NCI-H748 treated with DMSO at 0.1 percent for 48 hours (cell line): ENCODE measurements at regions not wholly inside any gene's neighbourhood (a gene's known extent, or its start where the extent isn't known, plus 50 kb on each side); places are given as distances from the start of the nearest gene placed in this dataset.
"Not testable (repeated sequence)": the region's sequence is repeated elsewhere in the genome, so short reads cannot be mapped to it uniquely, and the experiment has no call there.

Experiments
- DNase-seq: peaks from one replicate; lab custom pipeline; 2025; lab: John Stamatoyannopoulos, UW

- DNase-seq: peak; percentile 8
These were observed 90.0 kb upstream of the IFNGR1 start for GRCh38 chr6:137309078-137309762.

DNA sequence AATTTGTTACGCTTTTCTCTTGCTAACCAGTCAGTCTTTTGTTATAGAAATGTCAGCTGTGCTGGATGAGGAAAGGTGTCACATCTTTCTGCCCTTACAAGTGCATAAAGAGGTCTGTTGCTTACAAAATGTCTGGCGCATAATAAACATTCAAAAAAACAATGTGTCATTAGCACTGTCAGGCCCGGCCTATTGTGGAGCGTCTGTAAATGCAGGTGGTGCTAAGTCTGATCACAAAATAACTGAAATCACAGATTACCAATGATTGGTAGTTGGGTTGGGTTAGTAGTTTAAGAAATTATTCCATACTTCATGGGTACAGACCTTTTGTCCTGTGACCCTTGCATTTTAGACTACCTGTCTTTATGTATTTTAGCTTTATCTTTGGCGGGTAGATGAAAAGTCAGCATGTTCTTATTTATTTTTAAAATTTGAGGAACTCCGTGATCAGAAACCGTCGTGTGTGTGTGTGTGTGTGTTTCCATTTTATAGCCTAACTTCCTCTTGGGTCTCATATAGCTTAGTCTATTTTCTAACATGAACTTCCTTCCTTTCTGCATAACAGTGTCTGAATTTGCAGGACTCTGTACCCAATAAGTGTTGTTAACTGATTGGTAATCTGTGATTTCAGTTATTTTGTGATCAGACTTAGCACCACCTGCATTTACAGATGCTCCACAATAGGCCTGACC, 88.1 kb upstream of the IFNGR1 start:
- DNase-seq: no peak

GRCh38 chr6:137305691-137306090, 86.5 kb upstream of the IFNGR1 start:
- no peak for DNase-seq

DNA sequence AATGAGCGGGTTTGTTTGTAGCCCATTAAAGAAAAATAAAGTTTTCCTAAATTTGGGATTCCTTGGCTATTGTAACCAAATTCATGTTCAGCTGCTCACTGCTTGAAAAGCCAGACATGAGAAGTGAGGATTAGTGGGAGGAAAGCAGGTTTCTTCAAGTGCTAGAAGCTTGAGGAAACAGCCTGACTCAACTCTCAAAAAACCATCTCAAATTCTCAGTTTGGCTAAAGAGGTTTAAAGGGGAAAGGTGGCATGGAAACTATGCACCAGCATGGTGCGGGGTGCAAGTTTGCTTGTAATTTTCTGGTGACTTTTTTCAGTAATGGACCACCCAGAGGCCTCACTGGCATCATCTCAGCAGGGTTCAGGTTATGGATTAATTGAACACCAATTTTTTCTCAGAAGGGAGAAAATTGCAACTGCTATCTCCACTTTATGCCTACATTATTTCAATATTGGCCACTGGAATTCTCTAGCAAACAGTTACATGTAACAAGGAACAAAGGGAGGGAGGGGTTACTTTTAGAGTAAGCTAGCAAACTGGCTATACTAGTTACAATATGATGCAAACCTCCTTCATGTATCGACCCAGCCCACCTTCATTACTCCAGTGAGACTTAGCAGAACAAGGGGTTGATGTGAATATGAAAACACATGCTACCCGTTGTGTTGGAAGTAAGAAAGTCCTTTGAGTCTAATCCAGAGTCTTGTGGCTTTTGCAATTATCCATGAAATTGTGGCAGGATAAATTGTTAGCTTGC, 85.0 kb upstream of the IFNGR1 start:
- no peak for DNase-seq

DNA sequence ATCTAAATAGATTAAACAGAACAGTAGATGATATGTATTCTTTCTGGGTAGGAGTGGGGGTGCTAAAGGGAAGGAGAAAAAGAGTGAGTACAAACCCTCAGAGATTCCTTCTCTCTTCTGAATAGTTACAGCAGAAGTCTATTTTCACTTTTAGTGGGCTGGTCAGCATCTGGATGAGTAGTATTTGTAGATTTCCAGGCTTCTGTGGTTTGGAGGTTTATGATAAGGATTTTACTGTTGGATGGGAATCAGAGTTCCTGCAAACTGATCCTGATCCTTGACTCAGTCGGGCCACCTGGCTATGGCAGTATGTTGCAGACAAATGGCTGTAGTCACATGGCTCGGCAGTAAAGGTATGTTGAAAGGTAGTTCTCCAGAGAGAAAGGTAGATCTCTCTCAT, 84.3 kb upstream of the IFNGR1 start:
- no peak for DNase-seq

- no peak for DNase-seq
These were observed 80.5 kb upstream of the IFNGR1 start for GRCh38 chr6:137299681-137300080.

DNA sequence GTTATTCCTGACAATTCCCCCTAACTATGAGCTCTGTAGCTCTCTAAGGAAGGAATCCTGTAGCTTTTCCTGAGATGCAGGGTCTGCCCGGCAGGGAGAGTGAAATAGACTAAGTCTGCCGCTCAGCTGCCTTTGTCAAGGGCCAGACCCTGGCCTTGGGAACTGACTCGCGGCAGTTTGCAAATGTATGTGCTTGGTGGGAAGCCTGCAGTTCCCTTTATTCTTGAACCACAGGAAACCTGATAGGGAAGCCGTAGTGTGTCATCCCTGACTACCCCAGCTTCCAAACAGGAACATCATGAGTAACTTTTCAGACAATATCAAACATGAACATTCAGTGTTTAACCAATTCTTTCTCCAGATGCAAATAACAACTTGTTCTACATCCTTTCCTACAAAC, 78.7 kb upstream of the IFNGR1 start:
- no peak for DNase-seq

- not testable (repeated sequence) for DNase-seq
These were observed 73.1 kb upstream of the IFNGR1 start for GRCh38 chr6:137292326-137292725.

DNA sequence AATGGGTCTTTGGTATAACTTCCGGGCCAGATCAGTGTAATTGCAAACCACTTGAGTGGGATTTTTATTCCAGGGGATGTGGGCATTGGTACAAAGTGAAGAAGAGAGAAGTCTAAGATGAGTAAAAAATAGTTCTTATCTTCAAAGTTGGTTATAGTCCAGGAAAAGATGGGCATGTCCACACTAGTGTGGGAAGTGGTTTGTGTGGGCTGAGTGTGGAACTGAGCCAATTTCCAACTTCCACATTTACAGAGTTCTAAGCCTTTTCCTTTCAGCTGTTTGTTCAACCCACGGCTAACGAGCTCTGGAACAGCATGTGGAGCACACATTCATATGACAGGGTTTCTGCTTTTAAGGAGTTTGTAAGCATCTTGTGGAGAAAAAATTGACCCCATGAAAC, 72.3 kb upstream of the IFNGR1 start:
- DNase-seq: no peak

DNA sequence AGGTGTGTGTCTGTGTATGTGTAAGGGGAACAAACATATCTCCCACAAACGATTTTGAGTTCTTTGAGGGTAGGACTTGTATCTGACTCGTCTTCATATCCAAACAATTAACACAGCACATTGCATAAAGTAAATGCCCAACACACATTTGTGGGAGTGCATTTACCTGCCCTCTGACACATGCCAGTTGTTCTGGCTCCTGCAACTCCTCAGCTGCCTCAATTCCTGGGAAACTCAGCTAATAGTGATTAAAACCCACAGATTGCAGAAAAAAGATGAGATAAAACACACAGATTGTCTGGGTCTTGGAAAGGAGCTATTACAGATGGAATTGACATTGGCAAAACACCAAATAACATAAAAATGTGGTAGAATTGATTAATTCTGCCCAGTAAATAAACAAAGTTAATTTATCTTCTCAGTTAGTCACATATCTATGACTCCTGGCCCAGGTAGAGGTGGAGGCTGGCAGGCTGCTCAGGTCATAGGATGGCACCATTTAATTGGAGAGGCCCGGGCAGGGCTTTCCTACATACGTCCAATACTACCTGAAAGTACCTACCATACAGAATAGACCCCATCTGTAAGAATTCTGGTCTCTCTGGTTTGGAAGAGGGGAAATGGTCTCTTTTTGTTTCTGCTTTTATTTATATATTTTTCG, 71.5 kb upstream of the IFNGR1 start:
- DNase-seq: no peak

DNA sequence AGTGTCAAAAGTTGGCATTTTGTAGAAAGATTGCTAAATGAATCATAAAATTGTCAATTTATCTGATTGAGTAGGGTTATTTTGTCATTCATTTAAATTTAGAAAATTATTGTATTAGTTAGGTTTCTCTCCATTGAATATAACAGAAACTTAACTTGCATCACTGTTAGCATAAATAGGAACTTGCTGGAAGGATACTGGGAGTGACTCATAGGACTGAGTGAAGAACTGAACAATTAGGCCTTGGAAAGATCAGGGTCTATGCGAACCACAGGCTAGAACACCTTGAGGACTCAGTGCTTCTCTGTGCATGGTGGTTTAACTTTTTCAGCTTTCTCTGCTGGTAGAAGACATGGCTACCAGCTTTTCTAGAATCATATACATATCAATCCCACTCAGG, 67.7 kb upstream of the IFNGR1 start:
- DNase-seq: no peak

GRCh38 chr6:137286368-137286767, 67.2 kb upstream of the IFNGR1 start:
- no peak for DNase-seq

- DNase-seq: no peak
These were observed 65.6 kb upstream of the IFNGR1 start for GRCh38 chr6:137284811-137285110.

DNA sequence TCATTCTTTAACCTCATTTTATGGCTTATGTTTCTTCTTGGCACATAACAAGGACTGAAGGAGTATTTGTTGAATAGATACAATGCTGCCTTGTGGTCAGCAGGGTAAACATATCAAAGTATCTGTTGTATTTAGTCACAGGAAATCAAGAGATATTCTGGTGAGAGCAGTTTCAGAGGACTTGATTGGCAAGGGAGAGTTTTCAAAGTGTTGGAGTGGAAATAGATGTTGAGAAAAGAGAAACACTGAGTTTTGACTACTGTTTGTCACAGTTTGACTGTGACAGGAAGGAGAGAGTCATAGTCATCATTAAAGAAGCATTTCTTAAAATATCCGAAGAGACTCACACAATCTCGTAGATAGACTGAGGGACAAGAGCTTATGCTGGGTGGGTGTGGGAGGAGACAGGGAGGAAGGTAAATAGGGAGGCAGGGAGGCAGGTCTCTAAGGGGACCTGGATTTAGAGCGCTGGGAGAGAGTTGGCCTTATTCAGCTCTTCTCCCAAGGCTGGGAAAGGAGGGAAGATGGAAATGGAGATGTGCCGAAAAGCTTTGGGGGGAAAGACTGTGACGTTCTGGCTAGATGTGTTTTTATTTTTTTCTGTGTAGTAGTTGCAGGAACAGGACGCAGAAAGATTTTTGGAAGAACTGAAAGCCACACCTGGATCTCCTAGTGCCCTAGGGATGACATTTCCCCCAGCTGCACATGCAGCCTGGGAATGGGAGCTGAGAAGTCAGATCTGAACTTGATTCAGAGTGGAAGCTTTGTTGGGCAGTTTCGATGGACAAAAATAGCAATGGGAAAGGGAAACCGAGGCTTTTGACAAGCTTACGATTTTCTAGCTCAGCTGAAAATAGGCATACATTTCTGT, 65.0 kb upstream of the IFNGR1 start:
- DNase-seq: no peak

DNA sequence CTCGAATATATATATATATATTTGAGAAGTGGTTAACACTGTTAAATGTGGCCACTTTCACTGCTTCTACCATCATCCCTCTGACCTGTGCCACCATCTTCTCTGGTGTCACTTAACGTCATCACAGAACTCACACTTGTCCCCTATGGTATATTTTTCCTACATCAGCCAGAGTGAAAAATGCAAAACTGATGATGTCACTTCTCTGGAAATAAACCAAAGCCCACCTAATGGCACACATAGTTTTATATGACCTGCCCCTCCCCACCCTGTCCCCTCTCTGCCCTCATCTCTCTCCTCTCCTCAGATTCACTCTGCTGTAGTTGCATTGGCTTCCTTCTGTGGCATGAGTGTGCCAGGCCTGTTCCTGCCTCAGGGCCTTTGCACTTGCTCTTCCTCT, 63.9 kb upstream of the IFNGR1 start:
- no peak for DNase-seq

GRCh38 chr6:137282254-137282653, 63.1 kb upstream of the IFNGR1 start:
- no peak for DNase-seq

- DNase-seq: not testable (repeated sequence)
These were observed 60.1 kb upstream of the IFNGR1 start for GRCh38 chr6:137279279-137279678.

DNA sequence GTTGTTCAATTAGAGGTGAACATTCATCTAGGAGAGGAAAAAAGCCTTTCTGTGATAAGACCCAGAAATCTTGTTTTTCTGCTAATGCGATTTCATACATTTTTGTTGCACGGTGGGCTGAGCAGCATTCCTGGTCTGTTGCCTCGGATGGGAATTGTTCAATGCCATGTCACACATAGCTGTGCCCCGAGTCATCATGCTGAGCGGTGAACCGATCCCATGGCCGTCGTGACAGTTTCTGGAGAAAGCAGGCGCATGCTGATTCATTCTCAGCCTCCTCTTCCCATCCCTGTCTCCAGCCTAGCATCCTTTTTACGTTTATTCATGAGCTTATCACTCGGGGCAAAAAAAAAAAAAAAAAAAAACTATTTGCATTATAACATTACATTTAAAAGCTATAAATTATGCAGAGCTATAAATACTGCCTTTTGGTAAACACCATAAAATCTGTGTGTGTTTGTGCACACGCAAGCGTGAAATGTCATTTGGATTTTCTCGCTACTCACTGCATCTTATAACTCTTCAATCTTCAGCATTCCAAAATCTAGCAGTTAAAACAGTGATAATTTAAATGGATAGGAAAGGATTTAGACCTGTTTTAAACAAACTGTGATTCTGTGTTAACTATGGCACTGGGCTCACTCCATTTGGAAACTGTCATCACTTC, 58.9 kb upstream of the IFNGR1 start:
- no peak for DNase-seq

DNA sequence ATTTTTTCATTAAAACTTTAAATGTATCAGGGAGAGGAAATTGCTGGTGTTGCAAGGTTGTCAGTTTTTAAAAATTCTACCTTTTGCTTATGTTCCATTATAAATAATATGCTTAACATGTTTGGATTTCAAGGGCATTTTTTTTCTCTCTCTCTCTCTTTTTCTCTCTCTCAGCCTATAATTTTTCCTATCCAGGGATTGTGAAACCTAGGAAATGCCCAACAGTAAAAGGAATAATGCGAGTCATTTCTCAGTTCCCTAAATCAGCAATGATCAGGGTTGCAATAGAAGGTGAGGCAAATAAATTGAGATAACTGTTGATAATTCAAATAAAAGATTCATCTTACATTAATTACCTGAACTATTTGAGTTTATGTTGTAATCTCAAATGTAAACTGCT, 53.2 kb upstream of the IFNGR1 start:
- DNase-seq: no peak

- DNase-seq: peak; percentile 53
These were observed 52.3 kb upstream of the IFNGR1 start for GRCh38 chr6:137271245-137272183.
